ENCODE measurements at regions not wholly inside any gene's neighbourhood (a gene's known extent, or its start where the extent isn't known, plus 50 kb on each side); places are given as distances from the start of the nearest gene placed in this dataset.

GRCh38 chr2:41890341-41890740 lies 157.5 kb upstream of the PKDCC start:
- H3K36me3 ChIP-seq (ENCODE audit: insufficient read depth, low read length, poor library complexity, severe bottlenecking): no peaks in the 10 kb centered on the region
- H3K4me1 ChIP-seq (ENCODE audit: insufficient read depth, low read length, poor library complexity, severe bottlenecking): no peaks in the 10 kb centered on the region
- TF ChIP-seq, protein P1, sequence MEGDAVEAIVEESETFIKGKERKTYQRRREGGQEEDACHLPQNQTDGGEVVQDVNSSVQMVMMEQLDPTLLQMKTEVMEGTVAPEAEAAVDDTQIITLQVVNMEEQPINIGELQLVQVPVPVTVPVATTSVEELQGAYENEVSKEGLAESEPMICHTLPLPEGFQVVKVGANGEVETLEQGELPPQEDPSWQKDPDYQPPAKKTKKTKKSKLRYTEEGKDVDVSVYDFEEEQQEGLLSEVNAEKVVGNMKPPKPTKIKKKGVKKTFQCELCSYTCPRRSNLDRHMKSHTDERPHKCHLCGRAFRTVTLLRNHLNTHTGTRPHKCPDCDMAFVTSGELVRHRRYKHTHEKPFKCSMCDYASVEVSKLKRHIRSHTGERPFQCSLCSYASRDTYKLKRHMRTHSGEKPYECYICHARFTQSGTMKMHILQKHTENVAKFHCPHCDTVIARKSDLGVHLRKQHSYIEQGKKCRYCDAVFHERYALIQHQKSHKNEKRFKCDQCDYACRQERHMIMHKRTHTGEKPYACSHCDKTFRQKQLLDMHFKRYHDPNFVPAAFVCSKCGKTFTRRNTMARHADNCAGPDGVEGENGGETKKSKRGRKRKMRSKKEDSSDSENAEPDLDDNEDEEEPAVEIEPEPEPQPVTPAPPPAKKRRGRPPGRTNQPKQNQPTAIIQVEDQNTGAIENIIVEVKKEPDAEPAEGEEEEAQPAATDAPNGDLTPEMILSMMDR (conservative IDR thresholded peaks at IDR 0.05; ENCODE audit: low read depth, low read length): no peak
- TF ChIP-seq EZH2 (IDR thresholded peaks at IDR 0.05; ENCODE audit: borderline replicate concordance, low read depth, low read length, poor library complexity, severe bottlenecking): no peak
- intact Hi-C loops (cut with micrococcal nuclease; ENCODE audit: unreplicated experiment): no loop called here
- no peak overlapping the region for H3K27ac ChIP-seq (ENCODE audit: low read depth, low read length, poor library complexity, severe bottlenecking)
- no peaks in the 10 kb centered on the region for H3K9me3 ChIP-seq (ENCODE audit: low read depth, low read length, poor library complexity, severe bottlenecking)
- no peak overlapping the region for H3K4me3 ChIP-seq (ENCODE audit: low read depth, low read length, poor library complexity, severe bottlenecking)
- ChIA-PET CTCF (no interaction called here), POLR2A (ENCODE audit: low non-redundant PET) (no interaction called here)
- no TSS peak for BruUV-seq (replicated peaks)
- H3K27me3 ChIP-seq (replicated peaks; ENCODE audit: insufficient read depth, low read depth, low read length, poor library complexity): no peaks in the 10 kb centered on the region
- no peak for DNase-seq (ENCODE audit: low spot score)

DNA sequence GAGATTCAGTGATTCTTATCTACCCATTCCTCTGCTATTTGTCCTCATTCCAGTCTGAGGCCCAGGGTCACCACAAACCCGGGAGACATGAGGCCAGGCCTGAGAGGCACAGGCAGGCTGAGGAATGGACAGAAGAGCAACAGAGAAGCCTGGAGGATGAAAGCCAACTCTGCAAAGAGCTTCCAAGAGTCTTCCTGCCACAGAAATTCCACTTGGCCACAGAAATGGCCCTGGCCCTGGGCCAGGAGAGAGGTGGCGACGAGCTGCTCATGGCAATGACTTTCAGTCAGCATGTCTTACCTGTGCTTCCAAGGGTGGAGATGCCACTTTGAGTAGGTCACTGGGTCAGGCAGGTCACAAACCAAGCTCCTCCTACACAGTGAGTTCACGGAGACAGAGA lies 155.3 kb upstream of the PKDCC start:
- no peak for TF ChIP-seq EZH2 (IDR thresholded peaks at IDR 0.05; ENCODE audit: borderline replicate concordance, low read depth, low read length, poor library complexity, severe bottlenecking)
- TF ChIP-seq, protein P1 (conservative IDR thresholded peaks at IDR 0.05; ENCODE audit: low read depth, low read length): no peak
- Histone ChIP-seq H3K36me3 (ENCODE audit: insufficient read depth, low read length, poor library complexity, severe bottlenecking) (no peaks in the 10 kb centered on the region), H3K4me3 (ENCODE audit: low read depth, low read length, poor library complexity, severe bottlenecking) (no peak overlapping the region), H3K27ac (ENCODE audit: low read depth, low read length, poor library complexity, severe bottlenecking) (no peak overlapping the region), H3K27me3 (replicated peaks; ENCODE audit: insufficient read depth, low read depth, low read length, poor library complexity) (no peaks in the 10 kb centered on the region), H3K9me3 (ENCODE audit: low read depth, low read length, poor library complexity, severe bottlenecking) (no peaks in the 10 kb centered on the region), H3K4me1 (ENCODE audit: insufficient read depth, low read length, poor library complexity, severe bottlenecking) (no peaks in the 10 kb centered on the region)
- ChIA-PET POLR2A (ENCODE audit: low non-redundant PET) (no interaction called here), CTCF (no interaction called here)
- intact Hi-C loops (cut with micrococcal nuclease; ENCODE audit: unreplicated experiment): no loop called here
- no TSS peak for BruUV-seq (replicated peaks)
- DNase-seq (ENCODE audit: low spot score): no peak

DNA sequence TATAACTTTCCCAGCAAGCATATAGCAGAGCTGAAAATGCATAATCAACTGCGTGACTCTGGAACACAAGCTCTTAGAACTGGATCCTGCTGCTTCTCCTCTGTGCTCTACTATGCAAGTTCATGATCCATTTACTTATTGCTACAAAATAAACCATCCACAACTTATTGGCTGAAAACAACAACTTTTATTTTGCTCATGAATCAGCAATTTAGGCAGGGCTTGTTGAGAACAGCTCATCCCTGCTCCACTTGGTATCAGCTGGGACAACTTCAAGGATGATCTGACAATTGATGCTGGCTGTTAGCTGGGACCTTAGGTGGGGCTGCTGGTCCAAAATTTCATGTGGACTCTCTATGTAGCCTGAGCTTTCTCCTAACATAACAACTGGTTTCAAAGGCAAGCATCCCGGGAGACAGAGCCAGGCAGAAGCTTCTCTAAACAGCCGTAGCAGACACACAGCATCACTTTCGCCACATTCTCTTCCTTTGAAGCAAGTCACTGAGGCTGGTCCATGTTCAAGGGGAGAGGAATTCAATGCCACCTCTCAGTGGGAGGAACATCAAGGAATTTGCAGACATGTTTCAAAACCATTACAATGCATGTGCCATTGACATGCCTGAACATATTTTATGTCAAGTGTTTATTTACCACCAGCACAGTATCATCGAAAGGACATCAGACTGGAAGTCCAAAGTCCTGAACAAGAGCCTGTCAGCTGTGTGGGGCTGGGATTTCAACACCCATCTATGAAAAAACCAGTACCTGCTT lies 153.1 kb upstream of the PKDCC start:
- Histone ChIP-seq H3K4me1 (ENCODE audit: insufficient read depth, low read length, poor library complexity, severe bottlenecking) (no peaks in the 10 kb centered on the region), H3K27me3 (replicated peaks; ENCODE audit: insufficient read depth, low read depth, low read length, poor library complexity) (no peaks in the 10 kb centered on the region), H3K27ac (ENCODE audit: low read depth, low read length, poor library complexity, severe bottlenecking) (no peak overlapping the region), H3K9me3 (ENCODE audit: low read depth, low read length, poor library complexity, severe bottlenecking) (no peaks in the 10 kb centered on the region), H3K4me3 (ENCODE audit: low read depth, low read length, poor library complexity, severe bottlenecking) (no peak overlapping the region), H3K36me3 (ENCODE audit: insufficient read depth, low read length, poor library complexity, severe bottlenecking) (no peaks in the 10 kb centered on the region)
- intact Hi-C loops (cut with micrococcal nuclease; ENCODE audit: unreplicated experiment): no loop called here
- TF ChIP-seq EZH2 (IDR thresholded peaks at IDR 0.05; ENCODE audit: borderline replicate concordance, low read depth, low read length, poor library complexity, severe bottlenecking): no peak
- TF ChIP-seq, protein P1 (conservative IDR thresholded peaks at IDR 0.05; ENCODE audit: low read depth, low read length): no peak
- DNase-seq (ENCODE audit: low spot score): no peak
- CTCF ChIA-PET: no interaction called here
- POLR2A ChIA-PET (ENCODE audit: low non-redundant PET): no interaction called here
- no TSS peak for BruUV-seq (replicated peaks)

Data from A673 (cell line).